ENCODE measurements at regions not wholly inside any gene's neighbourhood (a gene's known extent, or its start where the extent isn't known, plus 50 kb on each side); places are given as distances from the start of the nearest gene placed in this dataset.

DNA sequence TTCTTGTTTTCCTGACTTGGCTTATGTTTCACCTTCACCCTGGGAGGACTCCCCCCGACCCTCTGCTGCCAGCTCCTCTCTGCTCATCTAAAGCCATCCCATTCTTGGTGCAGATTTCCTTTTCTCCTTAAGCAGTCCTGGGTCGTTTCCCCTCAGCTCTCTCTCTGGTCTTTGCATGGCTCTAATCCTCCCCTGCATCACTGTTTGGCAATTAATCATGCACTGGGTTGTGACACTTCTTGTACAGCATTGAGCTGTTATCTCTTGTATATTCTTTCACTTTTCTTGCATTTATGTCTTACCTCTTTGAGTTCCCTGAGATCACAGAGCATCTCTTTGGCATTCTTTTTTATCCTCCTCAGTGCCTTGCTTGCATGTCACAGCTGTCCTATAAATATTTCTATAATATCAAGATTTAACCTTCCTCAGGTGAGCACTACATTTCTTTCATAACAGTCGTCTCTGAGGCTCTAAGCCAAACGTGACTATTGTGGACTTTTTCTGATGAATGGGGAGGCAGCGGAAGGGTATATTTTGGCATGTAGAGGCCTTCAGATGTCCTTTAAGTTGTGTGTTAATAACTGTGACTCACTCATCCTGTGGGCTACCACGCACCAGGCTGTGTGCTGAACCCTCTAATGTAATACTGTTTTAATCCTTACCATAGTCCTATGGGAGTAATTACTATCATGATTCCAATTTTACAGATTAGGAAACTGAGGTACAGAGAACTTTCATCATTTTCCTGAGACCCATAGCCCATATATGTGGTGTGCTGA, 507.5 kb downstream of the SLC4A3 start:
- Mint-ChIP-seq H3K4me1 (no peaks in the 10 kb centered on the region), H3K9me3 (peaks cover 5% of the 10 kb centered on the region), H3K27ac (no peak overlapping the region), H3K36me3 (no peaks in the 10 kb centered on the region), H3K27me3 (no peaks in the 10 kb centered on the region), H3K4me3 (no peak overlapping the region)
- no peak for ATAC-seq (ENCODE audit: low read depth)
- DNase-seq (ENCODE audit: low spot score in 2 of 2), result no peak

DNA sequence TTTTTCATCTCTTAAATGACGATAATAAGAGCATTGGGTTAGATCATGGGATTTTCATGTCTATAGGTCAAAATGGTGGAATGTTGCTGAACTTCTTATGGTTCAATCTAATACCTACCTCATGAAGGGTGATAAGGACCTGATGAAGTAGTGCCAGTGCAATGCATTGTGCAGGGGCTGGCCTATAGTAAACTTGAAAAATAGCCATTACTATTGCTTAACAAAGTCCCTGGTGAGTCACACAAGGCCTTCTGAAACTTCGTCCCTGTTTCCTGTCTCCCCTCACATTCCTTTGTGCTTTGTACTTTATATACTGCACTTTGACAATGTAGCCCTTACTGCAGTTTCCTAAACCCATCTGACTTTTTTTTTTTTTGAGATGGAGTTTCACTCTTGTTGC, 515.9 kb downstream of the SLC4A3 start:
- no peak overlapping the region for H3K27ac Mint-ChIP-seq
- H3K9me3 Mint-ChIP-seq, result peaks cover 6% of the 10 kb centered on the region
- peaks cover 4% of the 10 kb centered on the region for H3K27me3 Mint-ChIP-seq
- ATAC-seq (ENCODE audit: low read depth), result no peak
- no peaks in the 10 kb centered on the region for H3K36me3 Mint-ChIP-seq
- no peaks in the 10 kb centered on the region for H3K4me1 Mint-ChIP-seq
- no peak overlapping the region for H3K4me3 Mint-ChIP-seq
- no peak for DNase-seq (ENCODE audit: low spot score in 2 of 2)

DNA sequence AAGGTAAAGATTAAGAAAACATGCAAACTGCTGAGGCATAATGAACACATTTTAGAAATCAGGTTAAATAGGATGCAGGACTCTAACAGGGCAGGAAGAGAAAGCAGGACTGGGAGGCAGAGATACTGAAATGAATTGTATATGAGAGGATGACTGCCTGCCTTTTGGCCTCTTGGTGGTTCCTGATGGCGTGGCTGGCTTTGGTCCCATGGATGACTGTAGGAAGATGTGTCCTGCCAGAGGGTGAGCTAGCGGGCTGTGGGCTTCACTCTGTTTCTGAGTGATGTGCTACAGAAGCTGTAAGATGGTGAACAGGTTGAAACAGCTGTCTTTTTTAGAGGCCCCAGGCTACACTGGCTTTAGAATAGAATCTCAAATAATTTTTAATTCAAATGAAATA, 517.0 kb downstream of the SLC4A3 start:
- Mint-ChIP-seq H3K4me3 (no peak overlapping the region), H3K27ac (no peak overlapping the region), H3K27me3 (peaks cover 4% of the 10 kb centered on the region), H3K9me3 (peaks cover 6% of the 10 kb centered on the region), H3K4me1 (no peaks in the 10 kb centered on the region), H3K36me3 (no peaks in the 10 kb centered on the region)
- DNase-seq (ENCODE audit: low spot score in 2 of 2), result no peak
- no peak for ATAC-seq (ENCODE audit: low read depth)

GRCh38 chr2:220147161-220148038, 520.0 kb downstream of the SLC4A3 start:
- Mint-ChIP-seq H3K27me3 (peaks cover 6% of the 10 kb centered on the region), H3K9me3 (peaks cover 4% of the 10 kb centered on the region), H3K36me3 (no peaks in the 10 kb centered on the region), H3K27ac (no peak overlapping the region), H3K4me3 (no peak overlapping the region), H3K4me1 (no peaks in the 10 kb centered on the region)
- no peak for ATAC-seq (ENCODE audit: low read depth)
- no peak for DNase-seq (ENCODE audit: low spot score in 2 of 2)

- H3K27ac Mint-ChIP-seq, result no peak overlapping the region
- ATAC-seq (ENCODE audit: low read depth), result no peak
- H3K4me3 Mint-ChIP-seq, result no peak overlapping the region
- H3K27me3 Mint-ChIP-seq, result peaks cover 9% of the 10 kb centered on the region
- H3K36me3 Mint-ChIP-seq, result no peaks in the 10 kb centered on the region
- H3K9me3 Mint-ChIP-seq, result peaks cover 1% of the 10 kb centered on the region
- H3K4me1 Mint-ChIP-seq, result no peaks in the 10 kb centered on the region
- DNase-seq (ENCODE audit: low spot score in 2 of 2), result no peak
Observed at GRCh38 chr2:220148471-220149248, 521.2 kb downstream of the SLC4A3 start.

DNA sequence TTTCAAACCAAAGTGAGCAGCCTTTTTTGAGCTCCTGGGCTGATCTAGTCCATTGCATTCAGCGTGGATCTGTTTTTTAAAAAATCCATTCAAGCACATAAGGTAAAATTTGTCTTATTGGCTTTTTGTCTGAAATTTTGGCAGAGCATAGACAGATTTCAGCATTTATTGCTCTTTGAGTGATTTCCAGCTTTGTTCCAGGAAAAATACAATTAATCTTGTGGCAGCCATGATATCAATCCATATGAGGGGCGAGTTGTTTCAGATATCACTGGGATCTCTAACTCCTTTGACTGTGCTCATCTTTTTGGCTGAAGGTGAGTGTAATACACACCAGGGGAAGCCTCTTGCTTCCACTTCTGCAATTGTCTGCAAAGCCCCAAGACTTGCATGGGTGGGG, 523.9 kb downstream of the SLC4A3 start:
- Mint-ChIP-seq H3K36me3 (no peaks in the 10 kb centered on the region), H3K4me3 (no peak overlapping the region), H3K4me1 (no peaks in the 10 kb centered on the region), H3K27me3 (peaks cover 5% of the 10 kb centered on the region), H3K9me3 (peaks cover 2% of the 10 kb centered on the region), H3K27ac (no peak overlapping the region)
- ATAC-seq (ENCODE audit: low read depth), result no peak
- no peak for DNase-seq (ENCODE audit: low spot score in 2 of 2)

DNA sequence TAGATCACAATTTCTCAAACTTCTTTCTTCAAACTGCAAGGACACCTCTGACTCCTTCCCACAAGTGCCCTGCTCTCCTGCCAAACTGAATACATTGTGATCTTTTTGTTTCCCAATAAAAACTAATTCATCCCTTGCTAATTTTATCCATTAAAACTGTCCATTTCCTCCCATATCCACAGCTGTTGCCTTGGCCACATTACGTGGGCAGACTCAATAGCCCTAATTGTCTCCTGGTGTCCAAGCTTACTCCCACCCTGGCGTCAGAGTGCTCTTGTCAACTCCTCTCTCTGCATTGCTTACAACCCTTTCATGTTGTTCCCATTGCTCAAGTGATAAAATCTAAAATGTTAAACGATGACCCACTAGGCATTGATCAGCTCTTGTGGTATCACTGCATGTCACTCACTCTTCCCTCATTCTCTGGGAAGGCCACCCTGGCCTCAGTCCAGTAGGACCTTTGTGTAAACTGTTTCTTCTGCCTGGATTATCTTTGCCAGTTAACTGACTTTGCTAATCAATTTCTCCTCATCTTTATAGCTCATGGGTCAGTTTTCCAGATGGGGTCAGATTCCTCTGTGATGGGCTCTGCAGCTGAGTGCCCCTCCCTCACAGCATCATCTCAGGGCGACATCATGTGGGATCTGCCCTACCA, 525.0 kb downstream of the SLC4A3 start:
- no peak for ATAC-seq (ENCODE audit: low read depth)
- no peak overlapping the region for H3K4me3 Mint-ChIP-seq
- H3K36me3 Mint-ChIP-seq, result no peaks in the 10 kb centered on the region
- H3K4me1 Mint-ChIP-seq, result no peaks in the 10 kb centered on the region
- no peak for DNase-seq (ENCODE audit: low spot score in 2 of 2)
- peaks cover 2% of the 10 kb centered on the region for H3K9me3 Mint-ChIP-seq
- H3K27me3 Mint-ChIP-seq, result peaks cover 5% of the 10 kb centered on the region
- H3K27ac Mint-ChIP-seq, result no peak overlapping the region

DNA sequence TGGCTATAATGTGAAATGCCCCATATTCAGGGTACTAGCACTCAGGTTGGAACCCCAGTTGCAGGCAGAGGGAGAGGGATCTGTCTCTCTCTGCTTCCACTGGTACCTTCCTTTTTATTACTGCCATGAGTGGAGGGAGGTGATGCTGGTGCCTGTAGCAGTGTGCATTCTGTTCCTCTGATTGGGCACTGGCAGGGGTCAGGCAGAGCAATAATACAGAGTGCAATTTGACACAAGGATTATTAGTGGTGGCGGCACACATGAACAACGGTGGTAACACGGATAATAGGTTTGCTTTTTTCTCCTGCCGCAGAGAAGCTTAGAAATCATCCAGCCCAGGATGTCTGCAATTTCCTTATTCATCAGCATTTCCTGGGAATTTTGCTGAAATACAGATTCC, 525.7 kb downstream of the SLC4A3 start:
- Mint-ChIP-seq H3K36me3 (no peaks in the 10 kb centered on the region), H3K27ac (no peak overlapping the region), H3K4me3 (no peak overlapping the region), H3K27me3 (peaks cover 5% of the 10 kb centered on the region), H3K4me1 (no peaks in the 10 kb centered on the region), H3K9me3 (peaks cover 2% of the 10 kb centered on the region)
- DNase-seq (ENCODE audit: low spot score in 2 of 2) (no peak), ATAC-seq (ENCODE audit: low read depth) (no peak)

- DNase-seq (ENCODE audit: low spot score in 2 of 2) (no peak), ATAC-seq (ENCODE audit: low read depth) (no peak)
- Mint-ChIP-seq H3K9me3 (peaks cover 2% of the 10 kb centered on the region), H3K27ac (no peak overlapping the region), H3K36me3 (no peaks in the 10 kb centered on the region), H3K27me3 (peaks cover 5% of the 10 kb centered on the region), H3K4me3 (no peak overlapping the region), H3K4me1 (no peaks in the 10 kb centered on the region)
Observed at GRCh38 chr2:220154304-220154703, 526.9 kb downstream of the SLC4A3 start.

DNA sequence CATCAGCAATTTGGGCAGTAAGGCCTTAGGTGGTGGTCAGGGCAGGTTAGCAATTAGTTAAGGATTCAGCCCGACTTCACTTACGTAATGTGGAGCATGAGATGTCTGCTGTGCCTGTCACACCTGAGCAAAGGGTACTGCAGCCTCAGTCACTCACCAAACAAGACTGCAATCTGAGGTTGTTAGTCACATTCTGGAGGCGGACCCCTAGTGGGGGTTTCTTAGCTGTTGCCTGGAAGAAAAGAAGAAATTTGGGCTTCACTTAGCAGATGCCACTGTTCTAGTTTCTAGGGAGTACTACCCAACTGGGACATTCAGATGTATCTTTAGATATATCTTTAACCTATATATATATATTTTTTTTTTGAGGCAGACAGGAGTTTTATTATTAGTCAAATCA, 529.9 kb downstream of the SLC4A3 start:
- peaks cover 4% of the 10 kb centered on the region for H3K27me3 Mint-ChIP-seq

DNA sequence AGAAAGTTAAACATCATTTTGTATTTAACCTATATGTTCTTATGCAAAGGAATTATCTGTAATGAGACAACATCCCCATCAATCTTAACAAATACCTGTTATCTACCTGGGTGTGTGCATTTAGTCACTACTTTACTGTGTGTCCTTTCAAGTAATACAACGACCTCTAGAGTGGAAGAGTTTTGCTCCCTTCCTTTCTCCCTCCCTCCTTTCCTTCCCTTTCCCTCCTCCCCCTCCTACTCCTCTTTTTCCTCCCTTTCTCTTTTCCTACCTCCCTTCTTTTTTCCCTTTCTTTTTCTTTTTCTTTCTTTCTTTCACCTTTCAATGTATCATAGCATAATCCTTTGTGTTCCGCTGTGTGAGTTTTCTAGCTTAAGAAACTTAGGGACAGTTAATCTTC, 532.3 kb downstream of the SLC4A3 start:
- ATAC-seq (ENCODE audit: low read depth), result no peak
- Mint-ChIP-seq H3K36me3 (no peaks in the 10 kb centered on the region), H3K9me3 (peaks cover 2% of the 10 kb centered on the region), H3K27me3 (no peaks in the 10 kb centered on the region), H3K4me1 (no peaks in the 10 kb centered on the region), H3K4me3 (no peak overlapping the region), H3K27ac (no peak overlapping the region)
- DNase-seq (ENCODE audit: low spot score in 2 of 2), result no peak

More for the DNA sequence above, 529.9 kb downstream of the SLC4A3 start:
- no peaks in the 10 kb centered on the region for H3K4me1 Mint-ChIP-seq
- peaks cover 2% of the 10 kb centered on the region for H3K9me3 Mint-ChIP-seq
- ATAC-seq (ENCODE audit: low read depth) (no peak), DNase-seq (ENCODE audit: low spot score in 2 of 2) (no peak)
- H3K27ac Mint-ChIP-seq, result no peak overlapping the region
- no peak overlapping the region for H3K4me3 Mint-ChIP-seq
- H3K36me3 Mint-ChIP-seq, result no peaks in the 10 kb centered on the region

DNA sequence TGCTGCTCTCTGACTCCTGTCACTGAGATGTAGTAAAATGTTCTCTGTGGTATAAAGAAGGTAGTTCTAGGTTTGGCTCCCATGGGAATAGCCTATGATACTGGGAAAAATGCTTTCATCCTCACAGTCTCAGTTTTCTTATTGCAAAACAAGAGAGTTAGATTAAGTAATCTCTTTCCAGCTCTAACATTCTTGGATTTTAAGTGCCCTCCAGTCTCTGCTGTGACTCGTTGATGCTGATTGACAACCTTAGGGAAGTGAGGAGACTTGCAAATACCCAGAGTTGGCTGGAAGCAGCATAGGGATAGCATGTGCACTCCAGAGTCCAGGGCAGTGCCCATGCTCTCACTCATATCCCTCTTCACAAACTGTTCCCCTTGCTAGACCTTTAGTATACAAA, 534.9 kb downstream of the SLC4A3 start:
- ATAC-seq (ENCODE audit: low read depth) (no peak), DNase-seq (ENCODE audit: low spot score in 2 of 2) (no peak)
- peaks cover 1% of the 10 kb centered on the region for H3K27me3 Mint-ChIP-seq
- H3K36me3 Mint-ChIP-seq, result no peaks in the 10 kb centered on the region
- no peak overlapping the region for H3K4me3 Mint-ChIP-seq
- H3K4me1 Mint-ChIP-seq, result no peaks in the 10 kb centered on the region
- H3K9me3 Mint-ChIP-seq, result no peaks in the 10 kb centered on the region
- H3K27ac Mint-ChIP-seq, result no peak overlapping the region

- no peak overlapping the region for H3K27ac Mint-ChIP-seq
- H3K27me3 Mint-ChIP-seq, result peaks cover 1% of the 10 kb centered on the region
- H3K4me3 Mint-ChIP-seq, result no peak overlapping the region
- DNase-seq (ENCODE audit: low spot score in 2 of 2), result no peak
- H3K4me1 Mint-ChIP-seq, result no peaks in the 10 kb centered on the region
- no peaks in the 10 kb centered on the region for H3K9me3 Mint-ChIP-seq
- H3K36me3 Mint-ChIP-seq, result no peaks in the 10 kb centered on the region
- ATAC-seq (ENCODE audit: low read depth), result no peak
Observed at GRCh38 chr2:220163486-220163885, 536.1 kb downstream of the SLC4A3 start.

All from memory B cell (primary cell).